Astrocyte of the spinal cord (primary cell): ENCODE measurements at regions not wholly inside any gene's neighbourhood (a gene's known extent, or its start where the extent isn't known, plus 50 kb on each side); places are given as distances from the start of the nearest gene placed in this dataset.

ENCODE experiments used
- DNase-seq: peaks from one replicate; pipeline ENCODE4 v3.0.0; 2011; ENCODE audit warnings: low read depth, low spot score
- H3K4me3 ChIP-seq: 2 replicates; pipeline ENCODE4 v1.5.1; 2011; ENCODE audit warnings: low read depth, mild to moderate bottlenecking, low read length, moderate library complexity
- in situ Hi-C: cut with HindIII; loops from 2 replicates; pipeline ENCODE4 v1.10.0; 2017; ENCODE audit warnings: low sequenced_read_pairs
- TF ChIP-seq, protein P1 (sequence below): IDR thresholded peaks from 2 replicates; pipeline ENCODE4 v1.5.1; 2012; ENCODE audit warnings: low read depth, mild to moderate bottlenecking, low read length, inconsistent platforms

DNA sequence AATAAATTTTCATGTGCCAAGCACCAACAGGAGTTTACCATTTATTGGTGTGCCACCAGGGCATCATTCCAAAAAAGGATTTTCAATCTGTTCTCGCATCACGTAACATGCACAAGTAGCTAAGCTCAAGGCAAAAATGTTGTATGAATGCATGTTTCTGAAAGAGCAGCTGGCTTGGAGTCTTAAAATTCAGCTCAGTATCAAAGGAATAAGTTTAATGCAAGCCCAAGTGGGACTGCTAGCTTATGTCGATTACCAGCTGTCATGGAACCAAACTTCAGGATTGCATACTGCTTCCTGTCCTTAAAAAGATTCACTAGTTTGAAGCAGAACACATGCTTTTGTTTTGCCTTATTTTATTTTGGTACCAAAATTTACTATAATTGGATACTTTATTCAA is 437.0 kb downstream of the FSCB start:
- H3K4me3 ChIP-seq, result no peak overlapping the region
- in situ Hi-C loops, result no loop called here
- TF ChIP-seq, protein P1, sequence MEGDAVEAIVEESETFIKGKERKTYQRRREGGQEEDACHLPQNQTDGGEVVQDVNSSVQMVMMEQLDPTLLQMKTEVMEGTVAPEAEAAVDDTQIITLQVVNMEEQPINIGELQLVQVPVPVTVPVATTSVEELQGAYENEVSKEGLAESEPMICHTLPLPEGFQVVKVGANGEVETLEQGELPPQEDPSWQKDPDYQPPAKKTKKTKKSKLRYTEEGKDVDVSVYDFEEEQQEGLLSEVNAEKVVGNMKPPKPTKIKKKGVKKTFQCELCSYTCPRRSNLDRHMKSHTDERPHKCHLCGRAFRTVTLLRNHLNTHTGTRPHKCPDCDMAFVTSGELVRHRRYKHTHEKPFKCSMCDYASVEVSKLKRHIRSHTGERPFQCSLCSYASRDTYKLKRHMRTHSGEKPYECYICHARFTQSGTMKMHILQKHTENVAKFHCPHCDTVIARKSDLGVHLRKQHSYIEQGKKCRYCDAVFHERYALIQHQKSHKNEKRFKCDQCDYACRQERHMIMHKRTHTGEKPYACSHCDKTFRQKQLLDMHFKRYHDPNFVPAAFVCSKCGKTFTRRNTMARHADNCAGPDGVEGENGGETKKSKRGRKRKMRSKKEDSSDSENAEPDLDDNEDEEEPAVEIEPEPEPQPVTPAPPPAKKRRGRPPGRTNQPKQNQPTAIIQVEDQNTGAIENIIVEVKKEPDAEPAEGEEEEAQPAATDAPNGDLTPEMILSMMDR, result no peak
- no peak for DNase-seq

DNA sequence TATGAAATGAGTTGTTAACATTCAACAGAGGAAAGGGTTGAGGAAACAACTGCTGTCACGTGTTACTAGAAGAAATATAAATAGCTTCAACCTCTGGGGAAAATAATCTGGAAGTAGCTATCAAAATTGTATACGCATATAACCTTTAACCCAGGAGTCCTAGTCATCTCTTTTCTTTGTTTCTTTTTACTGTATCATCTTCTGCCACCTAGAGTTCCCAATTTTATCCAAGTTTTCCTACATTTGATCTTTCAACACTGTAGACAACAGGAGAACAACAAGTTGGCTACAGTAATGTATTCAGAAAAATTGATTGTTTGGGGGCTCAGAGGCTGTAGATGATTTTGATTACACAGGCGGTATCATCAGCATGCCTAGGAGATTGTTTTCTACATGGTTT is 453.7 kb downstream of the FSCB start:
- H3K4me3 ChIP-seq, result no peak overlapping the region
- DNase-seq, result no peak
- in situ Hi-C loops, result no loop called here
- TF ChIP-seq, protein P1, result no peak

DNA sequence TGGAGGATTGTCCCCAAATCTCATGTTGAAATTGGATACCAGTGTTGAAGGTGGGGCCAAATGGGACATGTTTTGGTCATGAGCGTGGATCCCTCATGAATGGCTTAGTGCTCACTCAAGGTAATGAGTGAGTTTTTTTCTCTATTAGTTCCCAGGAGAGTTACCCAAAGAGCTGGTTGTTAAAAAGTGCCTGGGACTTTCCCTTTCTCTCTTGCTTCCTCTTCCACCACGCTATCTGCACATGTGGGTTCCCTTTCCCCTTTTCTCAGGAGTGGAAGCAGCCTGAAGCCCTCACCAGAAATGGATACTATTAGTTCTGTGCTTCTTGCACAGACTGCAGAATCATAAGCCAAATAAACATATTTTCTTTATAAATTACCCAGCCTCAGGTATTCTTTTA is 465.4 kb downstream of the FSCB start:
- in situ Hi-C loops, result no loop called here
- no peak for DNase-seq
- H3K4me3 ChIP-seq, result no peak overlapping the region
- TF ChIP-seq, protein P1, result no peak

DNA sequence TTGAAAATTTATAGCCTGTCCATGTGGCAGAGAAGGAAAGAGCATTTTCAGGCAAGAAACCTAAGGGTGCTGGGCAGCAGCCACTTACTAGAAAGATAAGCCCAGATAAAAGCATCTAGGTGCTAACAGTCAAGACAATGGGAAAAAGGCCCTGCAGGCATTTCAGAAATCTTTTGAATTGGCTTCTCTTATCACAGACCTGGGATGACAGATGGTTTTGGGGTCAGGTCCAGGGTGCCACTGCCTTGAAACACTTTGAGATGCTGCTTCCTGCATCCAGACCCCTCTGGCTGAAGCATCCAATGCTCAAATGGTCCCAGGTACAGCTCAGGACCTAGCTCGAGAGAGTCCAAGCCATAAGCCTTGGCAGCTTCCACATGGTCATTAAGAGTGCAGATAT is 466.5 kb downstream of the FSCB start:
- no peak overlapping the region for H3K4me3 ChIP-seq
- DNase-seq, result no peak
- in situ Hi-C loops, result no loop called here
- TF ChIP-seq, protein P1, result no peak

DNA sequence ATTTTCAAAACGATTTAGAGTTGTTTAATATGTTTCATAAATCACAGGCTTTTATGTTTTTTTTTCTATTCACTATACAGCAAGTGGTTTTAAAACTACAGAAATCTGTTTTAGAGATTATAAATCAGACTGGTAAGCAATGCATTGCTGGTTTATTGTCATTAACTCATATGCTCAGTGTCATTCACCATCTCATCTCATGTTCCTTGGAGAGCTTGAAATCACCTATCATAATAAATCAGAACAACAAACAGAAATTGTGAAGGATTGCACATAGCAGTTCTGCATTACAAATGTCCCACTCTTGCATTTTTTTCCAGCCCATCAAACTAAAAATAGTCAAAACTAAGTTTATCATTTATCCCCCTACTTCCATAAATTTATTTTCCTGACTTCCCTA is 470.8 kb downstream of the FSCB start:
- in situ Hi-C loops, result no loop called here
- no peak for DNase-seq
- H3K4me3 ChIP-seq, result no peak overlapping the region
- TF ChIP-seq, protein P1, result no peak

DNA sequence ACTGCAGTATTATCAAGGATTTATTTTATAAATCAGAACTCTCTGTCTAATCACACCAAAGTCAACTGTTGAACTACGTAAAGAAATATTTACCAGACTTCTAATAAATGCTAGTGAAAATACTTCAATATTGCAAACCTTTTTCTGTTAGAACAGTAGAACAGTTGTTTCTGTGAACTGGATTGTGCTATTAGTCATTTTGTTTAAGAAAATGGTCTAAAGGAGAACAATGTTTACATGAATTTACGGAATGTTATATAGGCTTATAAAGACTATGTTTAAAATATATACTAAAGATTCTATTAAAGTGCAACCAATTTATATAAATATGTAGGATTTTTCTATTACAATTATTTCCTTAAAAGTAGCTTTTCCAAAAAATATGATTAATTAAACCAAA is 471.4 kb downstream of the FSCB start:
- in situ Hi-C loops, result no loop called here
- DNase-seq, result no peak
- TF ChIP-seq, protein P1, result no peak
- no peak overlapping the region for H3K4me3 ChIP-seq

DNA sequence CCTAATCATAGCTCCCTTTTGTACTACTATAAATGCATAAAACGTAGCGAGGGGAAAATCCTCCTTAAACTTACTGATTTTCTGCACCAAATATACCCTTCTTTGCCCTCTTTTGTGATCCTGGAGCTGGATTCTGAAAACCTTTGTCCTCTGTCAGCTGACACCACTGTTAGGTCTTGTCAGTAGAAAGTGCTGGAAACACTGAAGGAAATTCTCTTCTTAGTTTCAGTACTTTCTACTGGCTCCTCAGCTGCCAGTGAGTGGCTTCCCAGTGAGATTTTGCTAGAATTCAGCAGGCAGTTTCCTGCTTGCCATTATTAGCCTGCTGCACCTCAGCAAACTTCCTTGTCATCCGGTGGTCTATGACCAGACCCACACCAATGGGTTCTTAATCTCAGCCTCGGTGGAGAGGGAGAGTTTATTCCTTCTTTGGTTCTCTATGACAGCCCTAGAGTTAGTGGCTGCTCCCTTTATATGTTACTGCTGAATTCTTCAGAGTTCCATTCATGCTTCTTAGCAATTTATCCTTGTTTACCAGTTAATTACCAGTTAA is 476.2 kb downstream of the FSCB start:
- DNase-seq, result no peak

More for the DNA sequence above, 476.2 kb downstream of the FSCB start:
- in situ Hi-C loops, result no loop called here
- H3K4me3 ChIP-seq, result no peak overlapping the region
- TF ChIP-seq, protein P1, result no peak
